Midbrain (tissue), 1 donor: ENCODE measurements at regions not wholly inside any gene's neighbourhood (a gene's known extent, or its start where the extent isn't known, plus 50 kb on each side); places are given as distances from the start of the nearest gene placed in this dataset.

Experiments
- DNase-seq: peaks from one replicate; lab custom pipeline; 2025; lab: John Stamatoyannopoulos, UW

- no peak for DNase-seq
These were observed 101.4 kb upstream of the MTNR1B start for GRCh38 chr11:92867913-92868619.

DNA sequence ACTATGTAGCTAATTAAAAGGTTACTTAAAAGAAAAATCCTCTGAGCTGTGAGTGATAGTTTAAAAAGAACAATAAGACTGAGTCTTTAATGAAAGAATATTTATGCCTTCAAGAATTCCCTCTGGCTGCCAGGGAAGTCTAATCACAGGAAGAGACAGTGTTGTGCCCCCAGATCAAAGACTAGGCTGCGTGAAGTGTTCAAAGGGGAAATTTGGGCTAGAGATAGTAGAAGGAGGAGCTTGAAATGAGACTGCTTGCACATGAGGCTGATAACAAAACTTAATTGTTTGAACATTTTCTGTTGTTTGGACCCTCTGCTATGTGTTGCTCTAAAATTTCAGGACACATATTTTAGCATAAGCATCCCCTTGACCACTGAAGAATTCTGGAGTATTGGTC, 99.7 kb upstream of the MTNR1B start:
- no peak for DNase-seq

DNA sequence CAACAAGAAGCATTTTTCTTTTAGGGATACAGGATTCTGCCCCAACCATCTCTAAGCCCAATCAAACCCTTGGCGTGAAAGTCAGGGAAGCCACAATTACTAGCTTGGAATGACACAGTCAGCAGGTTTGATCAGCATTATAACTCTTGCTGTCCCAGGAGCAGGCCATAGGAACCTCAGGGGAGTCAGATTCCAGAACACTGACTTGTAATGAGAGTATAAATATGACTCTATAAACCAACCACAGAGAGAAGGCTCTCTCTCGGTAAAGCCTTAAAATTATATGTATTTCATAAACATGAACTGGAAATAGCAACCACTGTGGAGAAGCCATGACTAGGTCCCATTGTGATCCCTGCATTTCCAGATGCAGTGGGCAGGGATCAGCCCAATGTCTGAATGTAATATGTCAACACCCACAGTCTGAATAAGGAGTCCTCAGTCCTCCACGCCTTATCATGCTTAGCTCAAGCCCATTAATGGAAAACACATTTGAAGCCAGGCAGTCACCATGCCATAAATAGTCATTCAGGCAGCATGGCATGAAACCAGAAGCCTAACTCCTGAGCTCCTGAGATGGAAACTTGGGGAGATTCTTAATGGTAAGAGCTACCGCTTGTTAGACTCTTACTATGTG, 99.1 kb upstream of the MTNR1B start:
- DNase-seq, result no peak

GRCh38 chr11:92873551-92873950, 95.9 kb upstream of the MTNR1B start:
- no peak for DNase-seq

DNA sequence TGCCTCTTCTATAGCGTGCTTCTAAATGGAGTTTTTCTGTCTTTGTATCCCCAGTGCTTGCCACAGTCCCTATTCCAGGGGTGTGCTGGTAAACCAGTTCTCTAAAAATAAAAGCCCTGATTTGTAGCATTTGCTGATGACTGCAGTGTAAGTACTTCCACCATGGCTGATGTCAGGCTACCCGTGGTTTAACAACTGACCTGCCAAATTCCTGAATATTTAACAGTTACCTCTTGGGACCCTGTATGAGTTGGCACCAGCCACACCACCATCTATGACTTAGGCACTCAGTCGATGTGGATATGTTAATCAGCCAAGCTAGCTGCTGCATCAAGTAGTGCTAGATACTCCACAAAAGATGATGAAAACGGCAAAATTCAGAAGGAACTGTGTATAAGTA, 94.0 kb upstream of the MTNR1B start:
- DNase-seq, result no peak

GRCh38 chr11:92879086-92879485, 90.4 kb upstream of the MTNR1B start:
- no peak for DNase-seq

DNA sequence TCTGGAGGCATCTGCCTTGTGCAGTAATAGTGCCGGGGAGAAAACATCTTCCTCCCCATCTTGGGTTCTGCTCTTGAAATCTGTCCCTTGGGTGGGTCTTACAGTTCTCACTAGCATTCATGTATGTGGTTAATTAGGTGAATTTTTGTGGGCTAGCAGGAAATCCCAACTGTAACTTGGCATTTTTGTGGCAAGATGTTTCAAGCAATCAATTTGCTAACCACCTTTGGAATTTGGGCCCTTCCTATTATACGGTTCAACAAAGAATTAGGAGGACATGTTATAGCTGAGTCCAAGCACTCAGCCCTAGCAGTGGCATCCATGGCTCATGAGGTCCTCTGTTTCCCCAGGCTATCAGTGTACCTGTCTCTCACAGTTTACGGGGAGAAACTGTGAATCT, 89.1 kb upstream of the MTNR1B start:
- DNase-seq, result no peak

DNA sequence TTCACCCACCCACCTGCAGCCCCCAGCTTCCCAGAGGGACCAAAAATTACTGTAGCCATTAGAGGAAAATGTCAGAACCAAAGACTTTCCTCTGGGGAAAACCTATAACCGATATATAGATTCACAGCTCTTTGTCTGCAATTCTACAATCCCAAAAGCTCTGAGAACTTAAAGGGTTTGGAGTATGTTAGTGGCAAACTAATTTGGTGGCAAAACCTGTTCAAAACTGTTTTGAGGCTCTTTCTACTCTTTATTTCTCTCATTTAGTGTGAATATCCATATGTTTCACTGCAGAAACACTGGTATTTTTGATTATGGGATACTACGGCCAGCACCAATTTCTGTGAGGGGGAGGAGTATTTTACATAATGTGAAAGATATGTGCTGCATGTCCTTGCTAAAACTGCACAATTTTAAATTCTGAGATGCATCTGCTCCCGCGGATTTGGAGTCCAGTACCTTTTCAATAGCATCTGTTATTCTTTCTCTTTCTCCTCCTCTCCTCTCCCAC, 87.5 kb upstream of the MTNR1B start:
- DNase-seq, result no peak

DNA sequence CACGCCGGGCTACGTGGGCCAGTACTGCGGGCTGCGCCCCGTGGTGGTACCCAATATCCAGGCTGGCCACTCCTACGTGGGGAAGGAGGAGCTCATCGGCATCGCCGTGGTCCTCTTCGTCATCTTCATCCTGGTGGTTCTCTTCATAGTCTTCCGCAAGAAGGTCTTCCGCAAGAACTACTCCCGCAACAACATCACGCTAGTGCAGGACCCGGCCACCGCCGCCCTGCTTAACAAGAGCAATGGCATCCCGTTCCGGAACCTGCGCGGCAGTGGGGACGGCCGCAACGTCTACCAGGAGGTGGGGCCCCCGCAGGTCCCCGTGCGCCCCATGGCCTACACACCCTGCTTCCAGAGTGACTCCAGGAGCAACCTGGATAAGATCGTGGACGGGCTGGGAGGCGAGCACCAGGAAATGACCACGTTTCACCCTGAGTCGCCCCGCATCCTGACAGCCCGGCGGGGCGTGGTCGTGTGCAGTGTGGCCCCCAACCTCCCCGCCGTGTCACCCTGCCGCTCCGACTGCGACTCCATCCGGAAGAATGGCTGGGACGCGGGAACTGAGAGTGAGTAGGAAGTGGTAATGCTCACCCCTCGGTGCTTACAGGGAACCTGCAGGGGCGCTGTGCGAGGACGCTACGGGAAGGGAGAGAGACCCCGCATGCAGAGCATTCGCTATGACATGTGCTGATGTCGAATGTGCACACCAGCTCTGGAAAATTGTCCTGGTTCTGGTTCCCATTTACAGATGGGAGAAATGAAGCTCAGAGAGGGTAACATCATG, 86.4 kb upstream of the MTNR1B start:
- DNase-seq, result no peak

- DNase-seq, result no peak
These were observed 83.9 kb upstream of the MTNR1B start for GRCh38 chr11:92885600-92885999.

DNA sequence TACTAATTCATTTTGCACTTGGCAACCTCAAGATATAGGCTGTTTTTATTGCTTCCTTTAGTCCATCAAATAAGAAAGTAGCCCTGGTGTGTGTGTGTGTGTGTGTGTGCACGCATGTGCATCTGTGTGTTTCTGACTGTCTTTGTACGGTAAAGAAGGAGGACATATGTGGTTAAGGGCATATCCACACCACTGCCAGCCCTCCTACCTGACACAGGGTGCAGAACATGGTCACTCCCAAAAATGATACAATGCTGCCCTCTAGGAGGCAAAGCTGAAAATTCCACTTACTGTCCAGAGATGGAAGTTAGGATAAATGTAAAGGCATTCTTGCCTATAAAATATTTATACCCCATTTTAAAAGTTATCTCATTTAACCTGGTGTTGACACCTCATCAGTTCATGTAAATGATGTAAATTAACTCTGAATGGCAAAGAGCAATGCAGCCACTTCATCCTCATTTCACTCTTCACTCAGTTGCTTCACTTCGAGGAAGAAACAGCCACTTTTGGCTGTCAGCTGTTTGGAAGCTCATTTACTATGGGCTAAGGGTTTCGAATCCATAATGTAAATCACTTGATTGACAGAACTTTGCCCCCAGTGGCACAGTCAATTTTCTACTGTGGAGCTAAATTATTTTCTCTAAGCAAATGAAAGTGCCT, 83.1 kb upstream of the MTNR1B start:
- peak; percentile 73 for DNase-seq

GRCh38 chr11:92888696-92889095, 80.8 kb upstream of the MTNR1B start:
- DNase-seq, result no peak

DNA sequence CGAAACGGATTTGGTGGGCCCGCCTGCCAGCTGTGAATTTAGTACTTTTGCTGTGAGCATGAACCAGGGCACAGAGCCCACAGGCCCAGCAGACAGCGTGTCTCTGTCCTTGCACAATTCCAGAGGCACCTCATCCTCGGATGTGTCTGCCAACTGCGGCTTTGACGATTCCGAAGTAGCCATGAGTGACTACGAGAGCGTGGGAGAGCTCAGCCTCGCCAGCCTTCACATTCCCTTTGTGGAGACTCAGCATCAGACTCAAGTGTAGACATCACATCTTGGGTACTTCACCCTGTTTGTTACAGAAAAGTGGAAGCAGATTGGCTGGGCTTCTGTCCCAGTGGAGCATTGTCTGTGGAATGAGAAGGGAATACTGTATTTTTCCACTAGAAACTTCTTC, 78.6 kb upstream of the MTNR1B start:
- no peak for DNase-seq

GRCh38 chr11:92892802-92893684, 76.4 kb upstream of the MTNR1B start:
- no peak for DNase-seq

GRCh38 chr11:92894197-92894596, 75.3 kb upstream of the MTNR1B start:
- DNase-seq, result no peak

- DNase-seq, result no peak
These were observed 72.0 kb upstream of the MTNR1B start for GRCh38 chr11:92897487-92897886.

DNA sequence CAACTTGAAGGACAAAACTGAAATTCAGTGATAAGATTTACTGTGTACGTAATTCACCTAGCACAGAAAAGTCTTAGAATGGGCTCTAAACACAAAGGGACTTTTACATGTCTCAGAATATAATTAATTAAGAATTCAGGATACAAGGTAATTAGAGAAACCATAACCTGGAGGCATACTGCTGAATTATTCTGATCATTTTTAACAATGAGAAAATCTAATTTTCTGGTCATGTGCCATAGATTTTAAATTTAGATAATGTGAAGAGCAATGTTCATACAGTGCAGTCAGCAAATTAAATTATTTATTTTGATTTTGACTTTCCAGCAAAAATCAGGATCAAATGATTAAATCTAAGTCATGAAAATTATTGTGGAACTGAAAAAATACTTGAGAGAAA, 67.0 kb upstream of the MTNR1B start:
- no peak for DNase-seq

DNA sequence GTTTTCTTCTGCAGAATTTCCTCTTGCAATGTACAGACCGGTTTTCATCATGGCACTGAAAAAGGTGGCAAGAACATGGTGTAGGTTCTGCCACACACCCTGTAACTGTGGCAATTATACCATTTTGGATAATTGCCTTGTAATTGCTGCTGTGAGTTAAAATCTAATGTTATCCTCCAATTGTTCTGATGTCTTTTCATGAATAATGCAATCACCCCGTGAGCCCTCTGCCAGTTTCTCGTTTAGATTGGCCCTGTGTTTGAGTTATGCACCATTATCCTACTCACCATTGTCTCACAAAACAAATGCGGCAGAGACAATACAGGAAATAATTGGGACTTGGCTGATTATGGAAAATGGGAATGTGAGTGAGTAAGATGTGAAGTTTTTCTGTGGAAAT, 61.8 kb upstream of the MTNR1B start:
- no peak for DNase-seq

- DNase-seq, result no peak
These were observed 60.2 kb upstream of the MTNR1B start for GRCh38 chr11:92909214-92909613.

DNA sequence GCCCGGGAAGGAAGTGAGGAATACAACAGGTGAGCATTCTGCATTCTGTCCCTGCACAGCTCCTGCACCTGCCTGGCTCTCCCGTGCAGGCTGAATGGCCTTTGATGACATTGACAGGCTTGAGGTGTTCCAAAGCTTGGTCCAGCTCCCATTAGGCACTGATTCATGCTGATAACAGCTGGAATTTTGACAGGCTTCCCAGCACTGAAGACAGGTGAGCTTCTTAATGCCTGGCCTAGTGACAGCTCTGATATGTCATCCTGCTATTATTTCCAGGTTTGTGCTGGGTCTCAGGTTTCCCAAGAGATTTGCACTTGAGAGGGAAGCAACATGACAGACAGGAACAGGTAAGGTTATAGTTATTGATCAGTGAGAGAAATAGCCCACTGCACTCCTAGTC, 58.0 kb upstream of the MTNR1B start:
- DNase-seq, result no peak

GRCh38 chr11:92915551-92915950, 53.9 kb upstream of the MTNR1B start:
- no peak for DNase-seq
